ENCODE measurements at regions not wholly inside any gene's neighbourhood (a gene's known extent, or its start where the extent isn't known, plus 50 kb on each side); places are given as distances from the start of the nearest gene placed in this dataset.

DNA sequence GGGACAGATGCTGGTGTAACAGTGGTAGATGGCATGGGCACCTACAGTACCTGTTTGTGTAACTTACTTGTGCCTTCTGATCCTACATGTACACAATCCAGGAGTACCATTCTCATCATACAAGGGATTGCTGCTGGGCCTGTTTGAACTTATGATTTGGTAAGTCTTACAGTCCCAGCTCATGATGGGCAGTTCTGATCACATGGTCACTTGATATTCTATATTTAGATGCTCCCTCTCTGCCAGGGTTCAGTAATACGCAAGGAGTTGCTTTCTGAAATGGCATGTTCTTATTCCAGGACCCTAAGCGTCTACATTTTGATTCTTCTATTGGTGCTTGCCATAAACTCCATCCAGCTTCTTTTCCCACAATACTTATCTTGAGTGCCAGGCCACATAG is 54.4 kb upstream of the ATP6AP2 start:
- TF ChIP-seq, protein P1, sequence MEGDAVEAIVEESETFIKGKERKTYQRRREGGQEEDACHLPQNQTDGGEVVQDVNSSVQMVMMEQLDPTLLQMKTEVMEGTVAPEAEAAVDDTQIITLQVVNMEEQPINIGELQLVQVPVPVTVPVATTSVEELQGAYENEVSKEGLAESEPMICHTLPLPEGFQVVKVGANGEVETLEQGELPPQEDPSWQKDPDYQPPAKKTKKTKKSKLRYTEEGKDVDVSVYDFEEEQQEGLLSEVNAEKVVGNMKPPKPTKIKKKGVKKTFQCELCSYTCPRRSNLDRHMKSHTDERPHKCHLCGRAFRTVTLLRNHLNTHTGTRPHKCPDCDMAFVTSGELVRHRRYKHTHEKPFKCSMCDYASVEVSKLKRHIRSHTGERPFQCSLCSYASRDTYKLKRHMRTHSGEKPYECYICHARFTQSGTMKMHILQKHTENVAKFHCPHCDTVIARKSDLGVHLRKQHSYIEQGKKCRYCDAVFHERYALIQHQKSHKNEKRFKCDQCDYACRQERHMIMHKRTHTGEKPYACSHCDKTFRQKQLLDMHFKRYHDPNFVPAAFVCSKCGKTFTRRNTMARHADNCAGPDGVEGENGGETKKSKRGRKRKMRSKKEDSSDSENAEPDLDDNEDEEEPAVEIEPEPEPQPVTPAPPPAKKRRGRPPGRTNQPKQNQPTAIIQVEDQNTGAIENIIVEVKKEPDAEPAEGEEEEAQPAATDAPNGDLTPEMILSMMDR (IDR thresholded peaks at IDR 0.05; ENCODE audit: insufficient read depth, low read length, poor library complexity, severe bottlenecking): no peak
- no peak for TF ChIP-seq EZH2phosphoT487 (conservative IDR thresholded peaks at IDR 0.05; ENCODE audit: low read length)

Measured in SU-DHL-6 (cell line).